ENCODE measurements at regions not wholly inside any gene's neighbourhood (a gene's known extent, or its start where the extent isn't known, plus 50 kb on each side); places are given as distances from the start of the nearest gene placed in this dataset.

- ATAC-seq (ENCODE audit: insufficient read depth, low FRiP score) (no peak), DNase-seq (no peak)
- H3K4me3 ChIP-seq = no peak overlapping the region
- no peaks in the 10 kb centered on the region for H3K27me3 ChIP-seq (ENCODE audit: control insufficient read depth in 3 of 3, insufficient read depth in 3 of 3, low read length in 2 of 3)
- no peak overlapping the region for H3K27ac ChIP-seq (ENCODE audit: low read depth in 1 of 2, low read length in 1 of 2)
- H3K4me1 ChIP-seq (ENCODE audit: control insufficient read depth in 5 of 5, insufficient read depth in 5 of 5, low read length in 5 of 5) = no peaks in the 10 kb centered on the region
- H3K9ac ChIP-seq (ENCODE audit: insufficient read depth in 1 of 2, low read length in 2 of 2) = no peak overlapping the region
- TF ChIP-seq, protein P1, sequence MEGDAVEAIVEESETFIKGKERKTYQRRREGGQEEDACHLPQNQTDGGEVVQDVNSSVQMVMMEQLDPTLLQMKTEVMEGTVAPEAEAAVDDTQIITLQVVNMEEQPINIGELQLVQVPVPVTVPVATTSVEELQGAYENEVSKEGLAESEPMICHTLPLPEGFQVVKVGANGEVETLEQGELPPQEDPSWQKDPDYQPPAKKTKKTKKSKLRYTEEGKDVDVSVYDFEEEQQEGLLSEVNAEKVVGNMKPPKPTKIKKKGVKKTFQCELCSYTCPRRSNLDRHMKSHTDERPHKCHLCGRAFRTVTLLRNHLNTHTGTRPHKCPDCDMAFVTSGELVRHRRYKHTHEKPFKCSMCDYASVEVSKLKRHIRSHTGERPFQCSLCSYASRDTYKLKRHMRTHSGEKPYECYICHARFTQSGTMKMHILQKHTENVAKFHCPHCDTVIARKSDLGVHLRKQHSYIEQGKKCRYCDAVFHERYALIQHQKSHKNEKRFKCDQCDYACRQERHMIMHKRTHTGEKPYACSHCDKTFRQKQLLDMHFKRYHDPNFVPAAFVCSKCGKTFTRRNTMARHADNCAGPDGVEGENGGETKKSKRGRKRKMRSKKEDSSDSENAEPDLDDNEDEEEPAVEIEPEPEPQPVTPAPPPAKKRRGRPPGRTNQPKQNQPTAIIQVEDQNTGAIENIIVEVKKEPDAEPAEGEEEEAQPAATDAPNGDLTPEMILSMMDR (IDR thresholded peaks at IDR 0.05; ENCODE audit: control extremely low read depth, extremely low read depth) = no peak
- H3K9me3 ChIP-seq (ENCODE audit: control insufficient read depth in 4 of 4, insufficient read depth in 3 of 4, low read length in 3 of 4) = peaks cover 0 to 14% (median 10%) of the 10 kb centered on the region in 4 donors
- no peaks in the 10 kb centered on the region for H3K36me3 ChIP-seq (ENCODE audit: control insufficient read depth in 4 of 4, insufficient read depth in 4 of 4, low read length in 4 of 4)
Measured at GRCh38 chr9:82438581-82438980, 450.0 kb downstream of the SPATA31D1 start.

DNA sequence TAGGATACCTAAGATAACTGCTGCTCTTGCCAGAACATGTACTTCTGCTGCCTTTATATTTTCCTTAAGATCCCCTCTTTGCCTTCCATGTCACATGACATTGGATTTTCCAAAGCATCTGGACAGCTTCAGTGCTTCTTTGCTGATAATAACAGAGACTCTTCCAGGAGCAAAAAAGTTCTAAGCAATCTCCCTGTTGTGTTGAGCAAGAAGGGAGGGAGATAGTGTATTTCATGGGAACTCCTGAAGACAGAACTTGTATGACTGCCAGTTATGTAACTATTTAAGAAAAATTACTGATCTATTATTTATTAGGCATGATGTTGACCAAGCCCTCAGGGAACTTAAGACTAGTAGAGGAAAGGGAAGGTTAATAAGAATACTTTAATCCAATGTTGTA is 454.7 kb downstream of the SPATA31D1 start:
- Histone ChIP-seq H3K9ac (ENCODE audit: insufficient read depth in 1 of 2, low read length in 2 of 2) (no peak overlapping the region), H3K27me3 (ENCODE audit: control insufficient read depth in 3 of 3, insufficient read depth in 3 of 3, low read length in 2 of 3) (no peaks in the 10 kb centered on the region), H3K4me3 (no peak overlapping the region), H3K36me3 (ENCODE audit: control insufficient read depth in 4 of 4, insufficient read depth in 4 of 4, low read length in 4 of 4) (no peaks in the 10 kb centered on the region), H3K9me3 (ENCODE audit: control insufficient read depth in 4 of 4, insufficient read depth in 3 of 4, low read length in 3 of 4) (peaks cover 0 to 19% (median 11%) of the 10 kb centered on the region in 4 donors), H3K27ac (ENCODE audit: low read depth in 1 of 2, low read length in 1 of 2) (no peak overlapping the region), H3K4me1 (ENCODE audit: control insufficient read depth in 5 of 5, insufficient read depth in 5 of 5, low read length in 5 of 5) (no peaks in the 10 kb centered on the region)
- ATAC-seq (ENCODE audit: insufficient read depth, low FRiP score) = no peak
- DNase-seq = no peak
- TF ChIP-seq, protein P1 (IDR thresholded peaks at IDR 0.05; ENCODE audit: control extremely low read depth, extremely low read depth) = no peak

GRCh38 chr9:82445556-82445955 is 457.0 kb downstream of the SPATA31D1 start:
- WGBS, 2 donors = 91 to 92% methylated on average over 5 of the region's 5 CpGs
- H3K27me3 ChIP-seq (ENCODE audit: control insufficient read depth in 3 of 3, insufficient read depth in 3 of 3, low read length in 2 of 3) = no peaks in the 10 kb centered on the region
- no peak overlapping the region for H3K27ac ChIP-seq (ENCODE audit: low read depth in 1 of 2, low read length in 1 of 2)
- DNase-seq (no peak), ATAC-seq (ENCODE audit: insufficient read depth, low FRiP score) (no peak)
- H3K4me1 ChIP-seq (ENCODE audit: control insufficient read depth in 5 of 5, insufficient read depth in 5 of 5, low read length in 5 of 5) = no peaks in the 10 kb centered on the region
- TF ChIP-seq, protein P1 (IDR thresholded peaks at IDR 0.05; ENCODE audit: control extremely low read depth, extremely low read depth) = no peak
- H3K36me3 ChIP-seq (ENCODE audit: control insufficient read depth in 4 of 4, insufficient read depth in 4 of 4, low read length in 4 of 4) = no peaks in the 10 kb centered on the region
- H3K9me3 ChIP-seq (ENCODE audit: control insufficient read depth in 4 of 4, insufficient read depth in 3 of 4, low read length in 3 of 4) = peaks cover 0 to 12% (median 6%) of the 10 kb centered on the region in 4 donors
- H3K4me3 ChIP-seq = no peak overlapping the region
- H3K9ac ChIP-seq (ENCODE audit: insufficient read depth in 1 of 2, low read length in 2 of 2) = no peak overlapping the region

DNA sequence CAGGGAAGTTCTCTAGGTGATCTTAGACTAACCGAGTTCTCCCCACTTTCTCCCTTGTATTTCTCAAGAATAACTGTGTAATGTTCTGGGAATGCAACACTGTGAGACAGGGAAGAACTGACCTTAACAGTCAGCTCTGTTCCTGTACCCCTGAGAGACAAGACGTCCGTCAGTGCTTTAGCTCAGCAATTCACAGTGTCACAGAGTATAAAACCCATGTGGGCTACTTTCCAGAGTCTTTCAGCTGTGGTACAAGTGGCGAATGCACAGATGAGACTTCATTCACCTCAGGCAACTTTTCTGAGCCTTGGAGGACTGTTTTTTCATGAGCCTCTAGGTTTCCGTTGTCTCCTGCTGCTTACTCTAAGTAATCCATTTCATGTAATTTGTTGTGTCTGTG is 458.8 kb downstream of the SPATA31D1 start:
- H3K27ac ChIP-seq (ENCODE audit: low read depth in 1 of 2, low read length in 1 of 2) = no peak overlapping the region
- DNase-seq (no peak), ATAC-seq (ENCODE audit: insufficient read depth, low FRiP score) (no peak)
- peaks cover 0 to 9% (median 4%) of the 10 kb centered on the region in 4 donors for H3K9me3 ChIP-seq (ENCODE audit: control insufficient read depth in 4 of 4, insufficient read depth in 3 of 4, low read length in 3 of 4)
- no peaks in the 10 kb centered on the region for H3K36me3 ChIP-seq (ENCODE audit: control insufficient read depth in 4 of 4, insufficient read depth in 4 of 4, low read length in 4 of 4)
- TF ChIP-seq, protein P1 (IDR thresholded peaks at IDR 0.05; ENCODE audit: control extremely low read depth, extremely low read depth) = no peak
- WGBS, 2 donors = 91 to 93% methylated on average over 5 of the region's 5 CpGs
- H3K4me1 ChIP-seq (ENCODE audit: control insufficient read depth in 5 of 5, insufficient read depth in 5 of 5, low read length in 5 of 5) = no peaks in the 10 kb centered on the region
- no peaks in the 10 kb centered on the region for H3K27me3 ChIP-seq (ENCODE audit: control insufficient read depth in 3 of 3, insufficient read depth in 3 of 3, low read length in 2 of 3)
- no peak overlapping the region for H3K4me3 ChIP-seq
- H3K9ac ChIP-seq (ENCODE audit: insufficient read depth in 1 of 2, low read length in 2 of 2) = no peak overlapping the region

Data from lung (tissue), 11 donors.